ENCODE measurements at regions not wholly inside any gene's neighbourhood (a gene's known extent, or its start where the extent isn't known, plus 50 kb on each side); places are given as distances from the start of the nearest gene placed in this dataset.

- no peak for TF ChIP-seq E2F1 (CRISPR knock-in tag; IDR thresholded peaks at IDR 0.05)
Measured at GRCh38 chr9:95645992-95646391, 129.2 kb upstream of the PTCH1 start (continued).

GRCh38 chr9:95645579-95645978 lies 128.8 kb upstream of the PTCH1 start:
- H3K9me3 Mint-ChIP-seq, result peaks cover 10% of the 10 kb centered on the region
- H3K27ac Mint-ChIP-seq, result no peak overlapping the region
- no peak for ATAC-seq
- no peak for DNase-seq (ENCODE audit: low spot score)
- ChIA-PET POLR2A (no interaction called here), CTCF (no interaction called here)
- H3K4me1 Mint-ChIP-seq, result peaks cover 9% of the 10 kb centered on the region
- no peaks in the 10 kb centered on the region; the same call in 1 of the 2 replicates for H3K27me3 Mint-ChIP-seq (ENCODE audit: low read depth)
- no peak overlapping the region for H3K4me3 Mint-ChIP-seq
- no peaks in the 10 kb centered on the region; the same call in 1 of the 2 replicates for H3K36me3 Mint-ChIP-seq
- TF ChIP-seq USF1 (CRISPR knock-in tag; IDR thresholded peaks at IDR 0.05) (no peak), RELA (CRISPR knock-in tag; IDR thresholded peaks at IDR 0.05; ENCODE audit: borderline replicate concordance) (no peak), USF2 (CRISPR knock-in tag; IDR thresholded peaks at IDR 0.05) (no peak), CTCF (IDR thresholded peaks at IDR 0.05) (no peak), ZNF671 (CRISPR knock-in tag; IDR thresholded peaks at IDR 0.05) (no peak), ZMAT4 (CRISPR knock-in tag; IDR thresholded peaks at IDR 0.05) (no peak), ATF3 (CRISPR knock-in tag; conservative IDR thresholded peaks at IDR 0.05) (no peak), ERG (CRISPR knock-in tag; IDR thresholded peaks at IDR 0.05) (no peak), ZSCAN18 (CRISPR knock-in tag; IDR thresholded peaks at IDR 0.05) (no peak), GTF2I (CRISPR knock-in tag; conservative IDR thresholded peaks at IDR 0.05) (no peak), ZNF317 (CRISPR knock-in tag; IDR thresholded peaks at IDR 0.05; ENCODE audit: borderline replicate concordance, low read depth) (no peak), ZNF281 (CRISPR knock-in tag; IDR thresholded peaks at IDR 0.05) (no peak), STAT6 (CRISPR knock-in tag; conservative IDR thresholded peaks at IDR 0.05; ENCODE audit: low read depth) (no peak), EMX1 (CRISPR knock-in tag; IDR thresholded peaks at IDR 0.05) (no peak), SMAD3 (CRISPR knock-in tag; IDR thresholded peaks at IDR 0.05; ENCODE audit: borderline replicate concordance) (no peak), ZBTB43 (CRISPR knock-in tag; IDR thresholded peaks at IDR 0.05) (no peak)

All from WTC11 (cell line).